Fibroblast of pulmonary artery (primary cell): ENCODE measurements at regions not wholly inside any gene's neighbourhood (a gene's known extent, or its start where the extent isn't known, plus 50 kb on each side); places are given as distances from the start of the nearest gene placed in this dataset.

Experiments used
- DNase-seq: peaks from one replicate; pipeline ENCODE4 v3.0.0-alpha.2; 2010; ENCODE audit warnings: low read depth
- H3K4me3 ChIP-seq: replicated peaks from 2 replicates; pipeline ENCODE4 v1.5.1; 2011; ENCODE audit warnings: low read depth, mild to moderate bottlenecking, control low read depth, low read length, moderate library complexity
- CTCF ChIP-seq: IDR thresholded peaks from 2 replicates; pipeline ENCODE4 v1.5.1; 2011; ENCODE audit warnings: mild to moderate bottlenecking, control low read depth, low read length, inconsistent platforms; ENCODE audit errors: missing control alignments

DNA sequence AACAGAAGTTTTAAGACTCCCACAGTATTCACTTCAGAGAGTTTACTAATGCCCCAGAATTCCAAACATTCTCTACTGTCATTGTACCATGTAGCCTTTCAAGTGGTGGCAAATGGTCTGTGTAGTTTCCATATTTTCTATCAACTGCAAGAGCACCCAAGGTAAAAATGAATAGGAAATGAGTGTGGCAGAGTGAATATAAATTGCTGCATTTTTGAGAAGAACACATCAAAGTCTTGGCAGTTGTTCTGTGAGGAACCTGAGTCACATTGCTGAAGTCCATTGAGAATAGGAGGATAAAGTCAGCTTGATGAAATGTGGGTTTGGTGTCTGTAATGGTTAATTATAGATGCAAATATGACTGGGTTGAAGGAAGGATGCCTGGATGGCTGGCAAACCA is 193.6 kb downstream of the AASDHPPT start:
- DNase-seq: no peak
- no peak for TF ChIP-seq CTCF
- H3K4me3 ChIP-seq: no peak overlapping the region

- H3K4me3 ChIP-seq: no peak overlapping the region
- TF ChIP-seq CTCF: no peak
- DNase-seq: no peak
Observed at GRCh38 chr11:106271686-106272085, 194.2 kb downstream of the AASDHPPT start.

DNA sequence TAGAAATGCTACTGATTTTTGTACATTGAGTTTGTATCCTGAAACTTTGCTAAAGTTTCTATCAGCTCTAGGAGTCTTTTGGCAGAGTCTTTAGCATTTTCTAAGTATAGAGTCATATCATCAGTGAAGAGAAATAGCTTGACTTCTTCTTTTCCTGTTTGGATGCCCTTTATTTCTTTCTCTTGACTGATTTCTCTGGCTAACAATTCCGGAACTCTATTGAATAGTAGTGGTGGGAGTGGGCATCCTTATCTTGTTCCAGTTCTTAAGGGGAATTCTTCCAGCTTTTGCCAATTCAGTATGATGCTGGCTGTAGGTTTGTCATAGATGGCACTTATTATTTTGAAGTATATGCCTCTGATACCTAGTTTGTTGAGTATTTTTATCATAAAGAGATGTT is 197.7 kb downstream of the AASDHPPT start:
- DNase-seq: peak; percentile 61
- TF ChIP-seq CTCF: no peak
- no peak overlapping the region for H3K4me3 ChIP-seq

- H3K4me3 ChIP-seq: no peak overlapping the region
- no peak for TF ChIP-seq CTCF
- DNase-seq: peak; percentile 48
Observed at GRCh38 chr11:106276126-106276525, 198.7 kb downstream of the AASDHPPT start.

DNA sequence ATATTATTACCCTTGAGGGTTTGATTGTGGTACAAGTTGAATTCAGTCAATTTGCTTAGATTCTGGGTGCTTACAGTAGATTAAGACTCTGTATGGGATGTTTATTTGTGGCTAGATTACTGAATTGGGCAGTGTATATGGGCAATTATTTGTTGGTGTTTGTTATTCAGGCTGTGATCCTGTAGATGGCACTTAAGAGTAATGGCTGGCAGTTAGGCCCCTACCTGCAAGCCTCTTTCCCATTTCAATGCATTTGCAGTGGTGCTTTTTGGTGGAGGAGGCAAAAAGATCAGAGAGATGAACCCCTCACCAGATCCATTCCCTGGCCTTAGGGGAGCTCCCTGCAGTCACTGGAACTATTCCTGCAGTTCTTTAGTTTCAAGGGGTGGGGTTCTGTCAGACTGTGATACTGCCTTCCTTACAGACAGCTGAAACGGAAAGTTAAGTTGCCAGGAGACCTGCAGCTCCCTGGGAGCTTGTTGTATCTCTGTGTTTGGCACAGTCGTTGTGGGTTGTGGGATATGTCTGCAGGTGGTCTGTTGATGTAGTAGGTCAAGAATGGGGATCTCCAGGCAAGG is 199.5 kb downstream of the AASDHPPT start:
- peak; percentile 59 for DNase-seq
- H3K4me3 ChIP-seq: no peak overlapping the region
- peak; percentile 53 for TF ChIP-seq CTCF

GRCh38 chr11:106277484-106277883 is 200.0 kb downstream of the AASDHPPT start:
- no peak overlapping the region for H3K4me3 ChIP-seq
- TF ChIP-seq CTCF: no peak
- DNase-seq: no peak

DNA sequence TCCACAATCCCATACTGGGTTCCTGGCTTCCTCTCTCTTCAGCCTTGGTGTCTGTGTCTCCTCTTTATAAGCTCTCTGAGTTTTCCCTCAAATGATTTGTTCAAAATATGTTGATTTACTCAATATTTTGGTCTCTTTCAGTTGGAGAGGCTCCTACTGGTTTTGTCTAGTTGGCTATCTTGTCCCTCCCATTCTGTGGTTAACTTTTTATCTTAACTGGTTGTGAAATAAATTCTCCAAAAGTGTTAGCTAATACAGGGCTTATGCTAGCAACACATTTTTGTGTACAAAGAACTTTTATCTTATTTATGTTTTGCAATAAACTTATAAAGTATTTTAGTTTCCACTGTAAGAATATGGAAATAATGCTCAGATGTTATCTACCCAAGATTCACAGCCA is 200.9 kb downstream of the AASDHPPT start:
- no peak for TF ChIP-seq CTCF
- no peak overlapping the region for H3K4me3 ChIP-seq
- peak; percentile 84 for DNase-seq
